ENCODE measurements at regions not wholly inside any gene's neighbourhood (a gene's known extent, or its start where the extent isn't known, plus 50 kb on each side); places are given as distances from the start of the nearest gene placed in this dataset.
A peak's percentile ranks its signal among the peaks of the same experiment; 100 is the strongest.
"Not testable (repeated sequence)": the region's sequence is repeated elsewhere in the genome, so short reads cannot be mapped to it uniquely, and the experiment has no call there.

GRCh38 chr11:69952229-69952975, 125.7 kb upstream of the ANO1 start:
- DNase-seq = not testable (repeated sequence)

DNA sequence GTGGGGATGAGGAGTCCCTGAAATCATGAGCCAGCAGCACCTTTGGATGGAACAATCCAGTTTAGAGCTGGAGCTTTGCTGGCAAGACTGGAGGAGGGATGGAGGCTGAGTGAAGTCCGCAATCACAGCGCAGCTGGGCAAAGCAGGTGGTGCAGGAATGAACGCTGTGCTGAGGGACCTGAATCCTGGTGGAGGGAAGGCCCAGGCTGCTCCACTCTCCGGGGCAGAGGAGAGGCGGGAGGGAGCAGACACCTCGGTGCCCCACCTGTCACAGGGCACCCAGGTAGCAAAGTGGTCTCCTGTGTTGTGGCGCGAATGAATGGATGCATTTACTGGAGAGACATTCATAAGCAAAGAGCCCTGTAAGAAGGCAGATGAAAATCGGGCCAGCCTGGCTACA, 124.8 kb upstream of the ANO1 start:
- no peak for DNase-seq

- no peak for DNase-seq
Measured at GRCh38 chr11:69954756-69955155, 123.4 kb upstream of the ANO1 start.

DNA sequence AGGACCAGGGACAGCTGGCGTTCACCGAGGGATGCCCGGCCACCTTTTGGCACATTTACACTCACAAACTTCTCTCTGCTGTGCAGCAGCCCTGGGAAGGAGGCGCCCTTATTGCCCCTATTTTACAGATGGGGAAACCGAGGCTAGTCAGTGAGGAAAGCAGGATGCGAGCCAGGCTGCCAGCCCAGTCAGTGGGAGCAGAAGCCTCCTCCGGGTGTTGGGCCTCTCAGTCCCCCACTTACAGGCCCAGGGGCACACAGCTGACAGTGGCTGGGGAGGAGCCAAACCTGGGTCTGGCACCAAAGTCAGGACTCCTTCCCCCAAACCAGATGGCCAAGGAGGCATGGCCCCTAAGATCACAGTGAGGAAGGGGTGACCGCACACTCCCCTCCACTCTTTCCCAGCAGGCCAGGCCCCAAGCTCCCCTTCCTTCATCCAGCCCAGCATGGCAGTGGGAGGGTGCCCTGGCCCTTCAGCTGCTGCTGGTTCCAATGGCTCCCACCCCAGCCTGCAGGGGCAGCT, 121.4 kb upstream of the ANO1 start:
- no peak for DNase-seq

- no peak for DNase-seq
Measured at GRCh38 chr11:69957849-69958248, 120.3 kb upstream of the ANO1 start.

- DNase-seq = no peak
Measured at GRCh38 chr11:69958308-69958707, 119.8 kb upstream of the ANO1 start.

DNA sequence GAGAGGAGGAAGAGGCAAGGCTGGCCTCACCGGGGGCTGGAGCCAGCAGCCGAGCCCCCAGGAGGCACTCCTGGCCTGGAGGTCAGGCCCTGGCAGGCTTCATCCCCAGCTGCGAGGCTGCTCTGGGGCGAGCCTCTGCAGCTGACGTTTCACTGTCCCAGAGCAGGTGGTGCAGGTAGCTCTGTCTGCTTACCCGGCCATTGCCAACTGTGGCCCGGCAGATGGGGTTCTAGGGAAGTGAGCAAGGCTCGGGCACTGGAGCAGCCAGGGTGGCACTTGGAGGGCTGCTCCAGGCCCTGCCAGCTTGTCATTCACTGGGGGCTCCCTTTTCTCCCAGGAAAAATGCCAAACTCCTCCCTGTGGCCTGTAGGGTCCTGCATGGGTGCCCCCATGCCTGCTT, 118.7 kb upstream of the ANO1 start:
- DNase-seq = no peak

DNA sequence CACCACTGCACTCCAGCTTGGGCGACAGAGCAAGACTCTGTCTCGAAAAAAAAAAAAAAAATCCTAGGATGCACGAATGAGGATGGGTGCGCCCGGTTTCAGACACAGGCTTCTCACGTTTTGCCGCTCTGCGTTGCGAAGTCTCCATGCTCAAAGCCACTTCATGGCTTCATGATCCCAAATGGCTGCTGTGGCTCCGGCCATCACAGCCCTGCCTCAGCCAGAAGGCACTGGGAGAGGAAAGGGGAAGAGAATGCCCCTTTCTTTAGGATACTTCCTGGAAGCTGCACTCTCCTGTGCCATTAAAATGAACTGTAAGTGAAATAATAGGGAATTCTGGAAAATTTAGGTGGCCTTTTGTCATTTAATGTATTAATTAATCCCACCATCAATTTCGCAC, 116.4 kb upstream of the ANO1 start:
- DNase-seq = no peak

DNA sequence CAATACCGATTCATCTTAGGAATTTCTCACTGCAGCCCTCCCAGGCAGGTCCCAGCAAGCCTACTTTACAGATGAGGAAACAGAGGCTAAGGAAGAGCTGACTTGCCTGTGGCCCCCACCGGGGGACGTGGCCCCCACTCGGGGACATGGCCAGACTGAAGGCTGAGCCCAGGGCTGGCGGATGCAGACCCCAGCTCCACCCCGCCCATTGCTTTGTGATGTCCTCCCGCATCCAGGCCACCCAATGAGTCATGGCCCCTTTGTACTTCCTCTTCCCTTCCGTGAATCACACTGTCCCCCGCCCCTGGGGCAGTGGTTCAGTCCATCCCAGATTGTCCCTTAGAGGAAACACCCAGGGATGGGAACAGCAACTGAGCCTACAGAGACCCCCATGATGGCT, 116.0 kb upstream of the ANO1 start:
- peak; percentile 53 for DNase-seq

DNA sequence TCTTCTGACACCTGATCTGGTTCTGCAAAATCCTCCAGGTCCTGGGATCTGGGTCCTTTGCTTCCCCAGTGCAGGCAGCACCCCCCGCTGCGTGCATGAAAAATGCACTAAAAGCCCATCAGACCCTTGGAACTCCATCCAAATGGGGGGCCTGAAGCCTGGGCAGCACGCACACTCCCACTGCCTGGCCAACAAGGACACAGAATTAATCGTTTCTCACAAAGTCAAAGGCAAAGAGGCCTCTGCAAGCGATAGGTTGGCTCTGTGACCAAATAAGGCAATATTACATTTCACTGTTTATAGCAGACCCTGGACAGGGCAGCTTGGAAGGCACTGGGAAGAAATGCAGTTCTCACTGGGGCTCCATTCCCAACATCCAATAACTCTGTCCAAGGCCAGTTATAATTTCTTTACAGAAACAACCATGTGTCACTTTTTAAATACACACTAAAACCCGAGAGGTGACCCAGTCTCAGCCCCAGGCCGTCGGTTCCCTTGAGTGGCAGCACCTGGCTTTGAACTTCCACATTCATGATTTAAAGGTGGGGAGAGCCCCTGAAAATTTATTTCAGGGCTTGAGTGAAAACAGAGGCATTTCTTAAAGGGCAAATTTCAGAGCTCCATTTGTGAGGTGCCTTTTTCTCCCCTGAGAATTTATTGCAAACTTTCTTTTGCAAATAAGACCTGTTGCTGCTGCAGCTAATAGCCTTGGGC, 114.4 kb upstream of the ANO1 start:
- no peak for DNase-seq

GRCh38 chr11:69964247-69964643, 113.9 kb upstream of the ANO1 start:
- DNase-seq = no peak

DNA sequence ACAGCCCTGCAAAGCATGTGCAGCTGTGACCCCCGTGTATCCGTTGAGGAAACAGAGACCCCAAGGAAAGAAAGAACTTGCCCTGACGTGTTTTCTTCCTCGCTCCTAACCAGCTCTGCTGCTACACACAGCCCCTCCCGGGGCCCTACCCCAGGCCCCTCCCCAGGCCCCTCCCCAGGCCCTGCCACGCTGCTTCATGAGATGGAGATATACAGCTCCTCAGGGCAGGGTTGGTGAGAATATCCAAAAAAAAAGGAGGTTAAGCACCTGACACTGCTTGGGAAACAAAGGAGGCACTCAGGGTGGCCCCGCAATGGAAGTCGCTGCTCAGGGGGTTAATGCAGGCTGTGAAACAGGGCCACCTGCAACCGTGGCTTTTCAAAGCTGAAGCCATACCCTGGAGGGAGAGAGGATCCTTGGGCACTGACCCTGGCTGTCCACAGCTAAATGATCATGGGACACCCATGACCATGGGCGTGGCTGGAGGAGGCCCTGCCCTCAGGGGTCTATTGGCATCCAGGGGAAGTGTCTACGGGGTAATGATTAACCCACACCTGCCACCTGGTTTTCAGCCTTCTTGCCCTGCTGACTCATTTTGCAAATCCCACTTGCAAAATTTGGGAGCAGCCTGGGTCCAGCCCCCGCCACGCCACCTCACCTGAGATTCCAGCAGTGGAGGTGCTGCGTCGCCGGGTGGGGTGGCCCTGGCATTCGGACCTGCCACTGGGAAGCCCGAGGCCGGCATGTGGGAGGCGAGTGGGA, 112.1 kb upstream of the ANO1 start:
- no peak for DNase-seq

DNA sequence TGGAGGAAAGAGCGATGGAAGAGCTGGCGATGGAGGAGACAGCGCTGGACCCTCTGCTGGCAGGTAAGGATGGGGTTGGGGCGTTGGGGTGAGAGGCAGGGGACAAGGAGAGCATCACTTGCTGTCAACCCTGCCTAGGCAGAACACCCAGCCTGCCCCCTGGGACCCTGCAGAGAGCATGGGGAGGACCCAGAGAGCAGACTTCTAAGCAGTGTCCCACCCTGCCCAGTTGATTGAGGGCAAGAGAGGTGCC, 111.6 kb upstream of the ANO1 start:
- DNase-seq = no peak

- no peak for DNase-seq
Measured at GRCh38 chr11:69966910-69967483, 111.1 kb upstream of the ANO1 start.

- DNase-seq = no peak
Measured at GRCh38 chr11:69967484-69967883, 110.6 kb upstream of the ANO1 start.

DNA sequence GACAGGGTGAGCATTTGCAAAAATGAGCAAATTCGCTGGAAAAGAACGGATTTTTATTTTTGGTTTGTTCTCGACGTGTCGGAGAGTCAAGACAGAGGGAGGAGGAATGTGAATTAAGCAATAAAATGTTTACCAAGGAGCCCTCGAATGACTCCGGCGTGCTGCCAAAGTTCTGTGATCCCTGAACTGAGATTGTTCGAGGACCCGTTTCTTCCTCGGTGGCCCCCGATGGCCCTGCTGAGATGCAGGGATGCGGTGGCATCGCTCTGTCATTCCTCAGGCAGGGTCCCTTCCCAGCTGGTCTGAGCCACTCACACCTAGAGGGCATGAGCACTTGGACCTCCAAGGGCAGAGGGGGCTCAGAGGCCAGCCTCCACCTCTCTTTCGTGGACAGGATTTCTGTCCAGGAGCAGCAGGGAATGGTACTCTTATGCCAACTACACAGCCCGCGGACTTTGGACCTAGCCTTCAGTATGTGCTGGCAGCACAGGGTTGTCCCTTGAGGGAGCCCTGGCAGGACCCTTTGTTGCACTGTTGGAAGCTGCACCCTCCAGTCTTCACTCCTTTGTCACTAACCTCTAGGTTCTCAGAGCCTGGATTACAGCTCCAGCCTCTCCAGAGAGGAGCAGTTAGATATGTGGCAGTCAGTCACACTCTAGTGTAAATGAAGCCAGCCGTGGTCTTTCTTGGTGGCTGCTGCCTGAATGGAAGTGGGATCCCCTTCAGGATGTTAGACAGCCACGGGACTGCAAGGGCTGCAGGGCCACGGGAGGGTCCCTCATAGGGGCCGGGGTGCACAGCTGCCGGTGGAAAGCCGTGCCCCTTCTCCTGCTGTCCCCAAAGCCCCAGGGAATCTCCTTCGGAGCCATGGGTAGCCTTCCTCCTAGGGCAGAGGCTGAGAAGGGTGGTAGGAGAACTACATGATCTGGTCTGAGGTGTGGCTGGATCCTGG, 109.4 kb upstream of the ANO1 start:
- no peak for DNase-seq

GRCh38 chr11:69969890-69970784, 108.0 kb upstream of the ANO1 start:
- DNase-seq = peak; percentile 11

GRCh38 chr11:69970785-69971535, 107.2 kb upstream of the ANO1 start:
- no peak for DNase-seq

GRCh38 chr11:69971741-69972140, 106.4 kb upstream of the ANO1 start:
- no peak for DNase-seq

DNA sequence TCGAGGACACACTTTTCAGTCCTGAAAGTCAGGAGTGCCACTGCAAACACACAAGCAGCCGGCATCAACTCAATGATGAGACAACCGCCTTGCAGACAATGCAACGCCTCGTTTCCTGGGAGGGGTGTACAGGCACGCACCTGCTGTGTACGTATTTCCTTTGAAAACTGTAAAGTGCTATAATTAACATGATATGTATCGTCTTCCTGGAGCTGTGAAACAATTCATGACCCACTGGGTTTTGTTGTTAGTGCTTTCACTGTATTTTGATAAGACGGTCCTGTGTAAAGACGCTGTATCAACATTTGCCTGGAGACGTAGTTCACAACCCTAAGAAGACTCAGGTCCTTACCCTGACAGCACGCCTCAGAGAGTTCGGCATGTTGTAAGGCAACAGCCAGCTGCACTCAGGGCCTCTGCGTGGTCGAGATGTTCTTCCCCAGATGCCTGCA, 105.7 kb upstream of the ANO1 start:
- peak; percentile 53 for DNase-seq

Measured in dermis blood vessel endothelial cell (primary cell).